Subcutaneous abdominal adipose tissue (tissue), 5 donors: ENCODE measurements at regions not wholly inside any gene's neighbourhood (a gene's known extent, or its start where the extent isn't known, plus 50 kb on each side); places are given as distances from the start of the nearest gene placed in this dataset.

Experiments
- H3K27ac ChIP-seq: one replicate; pipeline ENCODE4 v1.7.0; 2013; ENCODE audit warnings: low read depth, mild to moderate bottlenecking, inconsistent platforms, low read length, moderate library complexity
- H3K27me3 ChIP-seq, 5 donors: one replicate each; pipeline ENCODE4 v1.7.0; 2013; ENCODE audit warnings: low read length in 5 of 5, inconsistent platforms in 1 of 5; ENCODE audit not compliant: control insufficient read depth in 5 of 5, insufficient read depth in 4 of 5
- H3K36me3 ChIP-seq, 5 donors: one replicate each; pipeline ENCODE4 v1.7.0; 2013; ENCODE audit warnings: low read length in 5 of 5; ENCODE audit not compliant: control insufficient read depth in 5 of 5, insufficient read depth in 5 of 5
- H3K4me1 ChIP-seq, 5 donors: one replicate each; pipeline ENCODE4 v1.7.0; 2013; ENCODE audit warnings: low read length in 5 of 5, mild to moderate bottlenecking in 3 of 5, moderate library complexity in 1 of 5; ENCODE audit not compliant: control insufficient read depth in 5 of 5, insufficient read depth in 5 of 5
- H3K4me3 ChIP-seq, 5 donors: one replicate each; pipeline ENCODE4 v1.7.0; 2013; ENCODE audit warnings: low read length in 5 of 5, low read depth in 1 of 5
- H3K9ac ChIP-seq, 5 donors: one replicate each; pipeline ENCODE4 v1.7.0; 2013; ENCODE audit warnings: low read length in 5 of 5, mild to moderate bottlenecking in 4 of 5, moderate library complexity in 3 of 5
- H3K9me3 ChIP-seq, 5 donors: one replicate each; pipeline ENCODE4 v1.7.0; 2013; ENCODE audit warnings: low read length in 5 of 5; ENCODE audit not compliant: control insufficient read depth in 5 of 5
- donor health status: healthy.
- donor health status: healthy.
- donor health status: healthy.
- donor health status: healthy.
- donor health status: healthy.

DNA sequence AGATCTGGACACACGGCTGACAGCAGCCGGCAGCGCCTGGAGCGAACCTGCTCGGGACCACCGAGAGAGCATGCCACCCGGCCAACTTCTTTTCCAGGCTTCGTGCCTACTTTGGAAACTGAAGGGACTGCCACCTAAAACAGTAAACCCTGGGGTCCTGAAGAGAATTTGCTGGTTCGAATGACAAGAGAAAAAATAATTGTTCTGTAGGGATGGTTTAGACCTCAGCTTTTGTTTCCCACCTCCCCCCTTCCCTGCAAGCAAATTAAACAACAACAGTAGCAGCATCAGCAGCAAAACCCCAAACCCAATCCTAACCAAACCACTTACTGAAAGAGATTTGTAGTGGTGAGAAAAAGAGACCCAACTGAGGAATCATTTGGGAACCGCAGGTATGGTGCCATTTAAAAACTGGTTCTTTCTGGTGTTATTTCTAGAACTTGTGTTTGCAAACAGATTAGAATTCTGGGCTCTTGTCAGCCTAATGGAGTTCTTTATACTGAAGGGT is 105.6 kb downstream of the LEPR start:
- Histone ChIP-seq H3K9ac (peak overlapping the region in 3 of 5 donors; percentile 43 to 71 (median 51)), H3K9me3 (no peaks in the 10 kb centered on the region), H3K27ac (peak overlapping the region; percentile 60), H3K4me3 (peak overlapping the region; percentile 58 to 78 (median 71)), H3K27me3 (peaks cover 0 to 7% (median 0%) of the 10 kb centered on the region in 5 donors), H3K4me1 (peaks cover 0 to 24% (median 18%) of the 10 kb centered on the region in 5 donors), H3K36me3 (no peaks in the 10 kb centered on the region)

DNA sequence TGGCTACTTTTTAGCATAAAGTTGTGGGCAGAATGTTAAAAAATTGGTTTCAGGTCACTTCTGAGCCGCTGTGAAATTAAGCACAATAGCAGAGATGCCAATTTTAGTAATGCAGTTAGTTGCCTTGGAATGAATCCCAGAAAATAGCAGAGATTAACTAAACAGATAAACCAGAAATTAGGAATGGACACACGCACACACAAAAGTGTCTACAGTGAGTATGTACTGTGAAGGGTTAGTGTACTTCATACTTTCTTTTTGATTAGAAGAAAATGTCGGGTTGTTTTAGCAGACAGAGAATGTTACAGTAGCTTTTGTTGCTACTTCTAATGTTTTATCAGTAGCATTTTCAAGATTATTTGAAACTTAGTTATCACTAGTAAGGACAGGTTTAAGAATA is 106.7 kb downstream of the LEPR start:
- H3K9ac ChIP-seq, result peak overlapping the region in 2 of 5 donors; percentile 16 to 37
- peak overlapping the region in 4 of 5 donors; percentile 58 to 78 (median 74) for H3K4me3 ChIP-seq
- H3K27me3 ChIP-seq, result peaks cover 0 to 7% (median 0%) of the 10 kb centered on the region in 5 donors
- peak overlapping the region; percentile 16 for H3K27ac ChIP-seq
- peaks cover 0 to 5% (median 0%) of the 10 kb centered on the region in 5 donors for H3K9me3 ChIP-seq
- peaks cover 0 to 24% (median 18%) of the 10 kb centered on the region in 5 donors for H3K4me1 ChIP-seq
- no peaks in the 10 kb centered on the region for H3K36me3 ChIP-seq

DNA sequence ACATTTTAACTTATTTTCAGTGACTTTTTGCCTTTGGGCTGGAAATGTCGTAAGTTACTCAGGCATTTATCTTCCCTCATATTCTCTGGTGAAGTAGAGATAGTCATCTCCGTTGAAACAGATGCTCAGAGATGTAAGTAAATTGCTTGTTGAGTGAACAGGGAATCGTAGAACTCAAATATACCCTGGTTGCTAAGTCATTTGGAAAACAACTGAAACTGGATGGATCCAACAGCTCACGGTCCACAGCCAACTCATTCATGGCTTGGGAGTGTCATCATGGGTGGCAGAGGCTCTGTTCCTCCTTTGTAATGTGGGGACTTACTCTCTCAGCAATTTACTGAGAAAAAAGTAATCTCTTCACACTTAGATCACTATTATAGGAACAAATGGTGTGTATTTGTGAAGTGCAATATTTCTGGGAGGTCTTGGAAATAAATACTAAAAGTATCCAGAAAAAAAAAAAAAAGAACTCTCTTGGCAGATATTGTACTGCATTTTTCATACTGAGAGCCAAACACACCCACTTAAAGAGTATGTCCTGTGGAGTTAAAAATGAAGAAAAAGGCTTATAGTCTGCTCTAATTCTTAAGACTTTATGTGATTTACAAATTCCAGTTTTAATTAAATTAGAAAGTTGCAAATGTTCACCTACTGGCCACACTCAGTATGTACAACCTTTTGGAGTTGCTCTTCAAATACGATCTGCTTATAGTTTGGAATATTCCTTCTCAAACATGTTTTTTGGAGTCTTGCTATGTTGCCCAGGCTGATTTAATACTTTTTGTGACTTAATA is 107.4 kb downstream of the LEPR start:
- Histone ChIP-seq H3K27ac (peak overlapping the region; percentile 16), H3K9ac (peak overlapping the region in 1 of 5 donors; percentile 37)

DNA sequence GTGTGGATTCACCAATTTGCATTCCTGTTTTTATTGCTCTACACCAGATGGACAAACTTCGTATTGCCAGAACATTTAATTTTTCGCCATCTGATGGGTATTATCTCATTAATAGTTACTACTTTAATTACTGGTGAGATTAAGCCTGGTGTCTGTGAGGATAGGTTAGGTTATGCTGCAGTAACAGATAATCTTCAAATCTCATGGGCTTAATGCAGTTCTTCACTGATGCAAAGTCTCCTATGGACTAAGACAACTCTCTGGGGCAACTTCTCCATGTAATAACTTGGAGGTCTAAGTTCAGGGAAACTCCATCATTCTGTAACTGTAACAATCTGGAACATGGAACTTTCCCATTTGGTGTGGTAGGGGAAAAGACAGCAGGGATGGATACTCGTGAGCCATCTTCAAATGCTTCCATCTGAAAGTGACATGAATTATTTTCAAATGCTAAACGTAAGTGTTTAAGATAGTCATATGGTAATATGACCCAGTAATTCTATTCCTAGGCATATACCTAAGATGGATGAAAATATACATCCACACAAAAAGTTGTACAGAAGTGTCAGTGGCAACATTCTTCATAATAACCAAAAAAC is 111.6 kb downstream of the LEPR start:
- Histone ChIP-seq H3K27ac (no peak overlapping the region), H3K36me3 (peaks cover 0 to 3% (median 0%) of the 10 kb centered on the region in 5 donors), H3K4me1 (peaks cover 0 to 8% (median 2%) of the 10 kb centered on the region in 5 donors)

More for the DNA sequence above, 107.4 kb downstream of the LEPR start:
- Histone ChIP-seq H3K9me3 (peaks cover 0 to 6% (median 0%) of the 10 kb centered on the region in 5 donors), H3K4me3 (peak overlapping the region in 4 of 5 donors; percentile 58 to 78 (median 74)), H3K4me1 (peaks cover 0 to 24% (median 18%) of the 10 kb centered on the region in 5 donors), H3K27me3 (peaks cover 0 to 7% (median 0%) of the 10 kb centered on the region in 5 donors), H3K36me3 (no peaks in the 10 kb centered on the region)

DNA sequence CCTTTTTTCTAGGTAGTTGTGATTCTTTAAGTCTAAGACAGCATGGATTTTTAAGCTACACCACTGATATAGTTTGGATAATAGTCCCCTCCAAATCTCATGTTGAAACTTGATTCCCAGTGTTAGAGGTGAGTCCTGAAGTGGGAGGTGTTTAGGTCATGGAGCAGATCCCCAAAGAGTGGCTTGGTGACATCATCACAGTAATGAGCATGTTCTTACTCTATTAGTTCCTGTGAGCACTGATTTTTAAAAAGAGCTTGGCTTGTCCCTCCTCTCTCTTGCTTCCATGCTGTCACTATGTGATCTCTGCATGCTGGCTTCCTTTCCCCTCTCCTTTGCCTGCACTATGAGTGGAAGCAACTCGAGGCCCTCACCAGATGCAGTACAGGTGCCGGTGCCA is 115.5 kb downstream of the LEPR start:
- Histone ChIP-seq H3K36me3 (peaks cover 0 to 3% (median 0%) of the 10 kb centered on the region in 5 donors), H3K27me3 (no peaks in the 10 kb centered on the region), H3K4me1 (peaks cover 0 to 7% (median 2%) of the 10 kb centered on the region in 5 donors), H3K27ac (no peak overlapping the region), H3K4me3 (no peak overlapping the region), H3K9ac (no peak overlapping the region), H3K9me3 (peaks cover 0 to 6% (median 3%) of the 10 kb centered on the region in 5 donors)

More for the DNA sequence above, 111.6 kb downstream of the LEPR start:
- Histone ChIP-seq H3K4me3 (no peak overlapping the region), H3K9me3 (peaks cover 0 to 6% (median 3%) of the 10 kb centered on the region in 5 donors), H3K27me3 (no peaks in the 10 kb centered on the region), H3K9ac (no peak overlapping the region)

DNA sequence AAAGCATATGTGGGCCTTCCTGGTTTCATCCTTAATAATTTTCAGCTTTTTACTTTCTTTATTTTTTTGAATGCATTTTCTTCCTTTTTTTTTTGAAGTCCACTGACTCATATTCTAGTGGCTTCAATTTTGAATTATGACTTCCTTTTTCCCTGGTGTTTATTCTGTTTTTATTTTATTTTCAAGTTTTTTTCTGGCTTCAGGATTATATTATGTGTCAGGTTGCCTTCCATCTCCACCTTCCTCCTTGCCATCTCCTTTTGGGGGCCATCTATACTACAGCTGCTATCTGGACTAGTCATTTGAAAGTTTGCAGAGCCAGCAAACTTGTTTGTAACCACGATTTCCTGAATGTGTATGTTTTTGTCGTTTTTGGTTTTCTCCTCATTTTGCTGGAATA is 117.6 kb downstream of the LEPR start:
- Histone ChIP-seq H3K36me3 (peaks cover 0 to 3% (median 0%) of the 10 kb centered on the region in 5 donors), H3K4me1 (peaks cover 0 to 7% (median 2%) of the 10 kb centered on the region in 5 donors), H3K9me3 (peaks cover 0 to 3% (median 0%) of the 10 kb centered on the region in 5 donors), H3K27me3 (no peaks in the 10 kb centered on the region), H3K4me3 (no peak overlapping the region), H3K9ac (no peak overlapping the region), H3K27ac (no peak overlapping the region)

DNA sequence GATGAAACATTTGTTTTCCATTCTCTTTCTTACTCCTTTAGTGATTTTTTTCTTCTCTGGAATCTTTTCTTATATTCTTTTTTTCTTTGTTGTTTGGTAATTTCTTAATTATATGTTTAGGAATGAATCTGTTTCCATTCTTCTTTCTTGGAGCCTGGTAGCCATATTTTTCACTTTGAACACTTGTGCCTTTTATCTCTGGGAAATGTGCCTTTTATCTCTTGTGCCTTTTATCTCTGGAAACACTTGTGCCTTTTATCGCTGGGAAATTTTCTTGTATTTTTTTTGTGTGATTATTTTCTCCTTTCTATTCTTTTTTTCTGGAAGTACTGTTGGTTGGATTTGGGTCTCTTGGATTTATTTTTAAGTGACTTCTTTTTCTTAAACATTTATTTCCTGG is 118.2 kb downstream of the LEPR start:
- no peak overlapping the region for H3K27ac ChIP-seq
- peaks cover 0 to 3% (median 0%) of the 10 kb centered on the region in 5 donors for H3K9me3 ChIP-seq
- H3K27me3 ChIP-seq, result no peaks in the 10 kb centered on the region
- no peak overlapping the region for H3K9ac ChIP-seq
- H3K4me1 ChIP-seq, result peaks cover 0 to 7% (median 2%) of the 10 kb centered on the region in 5 donors
- H3K4me3 ChIP-seq, result no peak overlapping the region
- no peaks in the 10 kb centered on the region for H3K36me3 ChIP-seq

DNA sequence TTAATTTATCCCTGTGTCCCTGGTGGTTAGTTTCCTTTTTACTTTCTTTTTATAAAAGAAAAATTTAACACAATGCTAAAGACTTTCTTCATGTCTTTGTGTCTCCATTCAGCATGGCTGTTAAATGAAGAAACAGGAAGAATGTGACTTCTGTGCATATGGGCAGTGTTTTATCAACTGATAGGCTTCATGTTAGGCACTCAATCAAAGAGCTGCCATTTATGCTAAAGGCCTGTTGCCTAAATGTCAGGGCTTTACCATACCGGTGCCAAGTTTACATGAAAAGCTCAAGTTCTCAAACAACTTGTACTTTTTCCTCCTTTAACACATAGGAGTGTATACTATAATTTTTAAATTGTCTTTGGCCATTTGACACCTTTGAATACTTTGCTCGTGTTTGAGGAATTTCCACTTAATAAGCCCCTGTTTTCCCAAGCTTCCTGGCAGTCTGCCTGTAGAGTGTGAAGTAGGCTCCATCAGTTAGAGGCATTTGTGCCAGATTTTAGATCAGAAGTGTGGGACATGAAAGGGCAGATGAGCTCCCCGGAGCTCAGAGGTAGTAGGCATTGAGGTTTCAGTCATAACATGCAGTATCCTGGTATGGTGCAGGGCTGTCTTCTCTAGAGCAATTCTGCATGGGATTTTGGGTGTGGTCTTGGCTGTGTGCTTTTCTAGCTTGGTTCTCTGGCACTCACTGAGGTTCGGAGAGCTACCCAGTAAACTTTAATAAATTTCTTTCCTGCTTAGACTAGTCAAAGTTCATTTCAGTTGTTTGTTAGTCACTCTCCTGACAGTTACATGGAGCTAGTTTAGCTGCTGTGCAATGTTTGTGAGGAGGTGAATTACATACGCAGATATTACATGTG is 119.0 kb downstream of the LEPR start:
- no peaks in the 10 kb centered on the region for H3K36me3 ChIP-seq

DNA sequence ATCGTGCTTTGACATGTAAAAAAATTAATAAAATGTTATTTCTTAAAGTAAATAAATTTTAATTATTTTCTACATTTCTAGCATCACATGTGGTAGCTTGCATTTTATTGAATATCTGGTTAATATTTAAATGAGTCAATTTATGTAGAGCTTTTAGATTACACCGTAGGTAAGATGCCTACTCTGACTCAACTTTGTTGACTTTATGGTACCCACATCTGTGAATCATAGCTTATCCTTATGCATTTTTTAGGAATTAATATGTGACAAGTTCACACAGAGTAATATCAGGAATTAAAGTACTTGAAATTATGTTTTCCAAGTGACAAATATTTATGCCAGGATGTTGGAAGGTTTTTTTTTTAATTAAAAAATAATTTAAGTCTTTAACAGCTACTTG is 120.7 kb downstream of the LEPR start:
- H3K4me1 ChIP-seq, result peaks cover 0 to 7% (median 2%) of the 10 kb centered on the region in 5 donors
- H3K4me3 ChIP-seq, result no peak overlapping the region
- H3K27ac ChIP-seq, result no peak overlapping the region
- no peaks in the 10 kb centered on the region for H3K36me3 ChIP-seq
- H3K9me3 ChIP-seq, result no peaks in the 10 kb centered on the region
- H3K9ac ChIP-seq, result no peak overlapping the region
- no peaks in the 10 kb centered on the region for H3K27me3 ChIP-seq

More for the DNA sequence above, 119.0 kb downstream of the LEPR start:
- H3K4me1 ChIP-seq, result peaks cover 0 to 7% (median 2%) of the 10 kb centered on the region in 5 donors
- H3K9me3 ChIP-seq, result no peaks in the 10 kb centered on the region
- H3K9ac ChIP-seq, result no peak overlapping the region
- no peak overlapping the region for H3K4me3 ChIP-seq
- no peak overlapping the region for H3K27ac ChIP-seq
- no peaks in the 10 kb centered on the region for H3K27me3 ChIP-seq
